Kidney epithelial cell (primary cell): ENCODE measurements at regions not wholly inside any gene's neighbourhood (a gene's known extent, or its start where the extent isn't known, plus 50 kb on each side); places are given as distances from the start of the nearest gene placed in this dataset.

Experiments
- DNase-seq: peaks from one replicate; pipeline ENCODE4 v3.0.0-alpha.2; 2010; ENCODE audit warnings: low read depth
- H3K27me3 ChIP-seq: 2 replicates; pipeline ENCODE4 v1.6.0; 2011; ENCODE audit warnings: low read length; ENCODE audit not compliant: control insufficient read depth, insufficient read depth
- H3K36me3 ChIP-seq: 2 replicates; pipeline ENCODE4 v1.5.1; 2011; ENCODE audit warnings: low read length; ENCODE audit not compliant: control insufficient read depth, insufficient read depth
- H3K4me3 ChIP-seq: 2 replicates; pipeline ENCODE4 v1.5.1; 2011; ENCODE audit warnings: low read depth, mild to moderate bottlenecking, control low read depth, low read length
- CTCF ChIP-seq: IDR thresholded peaks from 2 replicates; pipeline ENCODE4 v1.5.1; 2011; ENCODE audit warnings: mild to moderate bottlenecking, moderate library complexity, low read length, control low read depth, inconsistent platforms; ENCODE audit not compliant: insufficient read depth, poor library complexity, severe bottlenecking

DNA sequence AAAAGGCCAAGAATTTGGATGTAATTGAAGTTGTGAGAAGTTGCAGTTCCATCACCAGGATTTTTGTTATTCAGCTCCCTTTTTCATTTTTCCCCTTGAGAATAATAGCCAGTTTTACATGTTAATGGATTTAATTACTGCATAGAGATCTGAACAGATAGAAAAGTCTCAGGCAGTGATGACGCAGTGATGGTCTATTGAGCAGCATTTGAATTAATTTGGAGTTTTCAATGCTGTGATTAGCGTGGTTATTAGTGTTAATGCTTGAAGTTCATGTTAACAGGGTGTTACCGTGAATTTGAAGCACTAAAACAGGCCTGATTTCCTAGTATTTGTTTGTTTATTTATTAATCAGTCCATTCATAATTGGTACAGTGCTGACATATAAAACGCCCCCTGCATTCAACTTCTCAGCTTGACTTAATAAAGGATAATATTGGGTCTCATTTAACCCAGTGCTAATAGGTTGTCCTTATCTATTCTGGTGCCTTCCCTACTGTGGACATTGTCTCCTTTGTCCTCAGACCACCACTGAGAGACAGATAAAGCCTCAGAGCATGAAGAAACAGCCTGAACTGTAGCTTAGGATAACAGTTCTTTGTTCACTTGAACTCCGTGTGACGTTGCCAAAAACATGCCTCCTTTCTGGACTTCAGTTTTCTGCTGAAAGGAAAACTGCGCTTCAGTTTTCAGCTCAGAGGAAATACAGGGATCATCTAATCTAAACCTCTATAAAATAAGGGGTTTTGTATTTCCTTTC is 82.4 kb downstream of the RTP4 start:
- Histone ChIP-seq H3K36me3 (no peaks in the 10 kb centered on the region), H3K27me3 (no peaks in the 10 kb centered on the region), H3K4me3 (no peak overlapping the region)
- DNase-seq: no peak
- TF ChIP-seq CTCF: no peak

GRCh38 chr3:187448674-187449073 is 80.5 kb downstream of the RTP4 start:
- no peak for TF ChIP-seq CTCF
- H3K36me3 ChIP-seq: no peaks in the 10 kb centered on the region
- H3K4me3 ChIP-seq: no peak overlapping the region
- no peaks in the 10 kb centered on the region for H3K27me3 ChIP-seq
- DNase-seq: no peak

DNA sequence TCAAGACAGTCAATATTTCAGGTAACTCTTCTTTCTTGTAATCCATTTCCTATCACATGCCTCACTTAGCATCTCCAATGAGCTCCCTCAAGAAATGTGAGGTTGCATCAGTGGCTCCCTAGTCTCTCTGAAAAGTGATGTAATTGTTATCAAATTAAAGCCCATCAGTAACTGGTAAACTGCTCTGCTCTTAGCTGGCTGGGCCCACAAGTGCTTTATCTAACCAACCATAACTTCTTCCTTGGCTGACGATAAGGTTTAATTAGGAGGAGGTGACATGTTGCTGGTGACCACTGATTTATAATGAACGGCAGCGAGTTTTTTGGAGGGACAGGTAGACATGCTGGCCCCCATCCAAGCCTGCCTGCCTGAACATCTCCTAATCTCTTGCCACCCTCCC is 79.6 kb downstream of the RTP4 start:
- no peak for TF ChIP-seq CTCF
- DNase-seq: no peak
- H3K36me3 ChIP-seq: no peaks in the 10 kb centered on the region
- H3K27me3 ChIP-seq: no peaks in the 10 kb centered on the region
- H3K4me3 ChIP-seq: no peak overlapping the region

- Histone ChIP-seq H3K27me3 (no peaks in the 10 kb centered on the region), H3K4me3 (no peak overlapping the region), H3K36me3 (no peaks in the 10 kb centered on the region)
- DNase-seq: no peak
- TF ChIP-seq CTCF: no peak
Observed at GRCh38 chr3:187445356-187445755, 77.2 kb downstream of the RTP4 start.

- no peak for TF ChIP-seq CTCF
- no peak overlapping the region for H3K4me3 ChIP-seq
- DNase-seq: no peak
- no peaks in the 10 kb centered on the region for H3K36me3 ChIP-seq
- H3K27me3 ChIP-seq: no peaks in the 10 kb centered on the region
Observed at GRCh38 chr3:187434524-187434923, 66.3 kb downstream of the RTP4 start.

- H3K36me3 ChIP-seq: no peaks in the 10 kb centered on the region
- peak; percentile 8 for TF ChIP-seq CTCF
- H3K27me3 ChIP-seq: no peaks in the 10 kb centered on the region
- no peak overlapping the region for H3K4me3 ChIP-seq
- DNase-seq: no peak
Observed at GRCh38 chr3:187430576-187430975, 62.4 kb downstream of the RTP4 start.
